ENCODE measurements at regions not wholly inside any gene's neighbourhood (a gene's known extent, or its start where the extent isn't known, plus 50 kb on each side); places are given as distances from the start of the nearest gene placed in this dataset.

DNA sequence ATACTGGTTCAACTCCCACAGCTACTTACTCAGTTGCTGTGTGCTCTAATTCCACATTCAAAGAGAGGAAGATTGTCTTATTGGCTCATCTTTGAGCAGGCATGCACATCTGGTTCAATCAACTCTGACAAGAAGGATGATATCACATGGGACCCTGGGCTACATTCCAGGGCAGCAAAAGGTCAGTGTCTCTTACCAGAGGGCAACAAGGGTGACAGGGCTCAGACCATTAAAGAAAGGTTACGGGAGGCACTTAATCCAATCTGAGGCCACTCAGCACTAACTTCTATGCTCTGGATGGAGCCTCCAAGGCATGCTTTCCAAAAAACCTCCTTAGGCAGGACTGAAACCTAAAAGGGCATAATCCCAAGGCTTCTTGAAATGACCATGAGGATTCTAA lies 549.4 kb upstream of the API5 start:
- H3K9me3 ChIP-seq (replicated peaks; ENCODE audit: insufficient read depth, low read length): no peaks in the 10 kb centered on the region
- no peaks in the 10 kb centered on the region for H3K27me3 ChIP-seq (replicated peaks; ENCODE audit: insufficient read depth, low read length)
- H3K9me2 ChIP-seq (replicated peaks; ENCODE audit: insufficient read depth, low read length): no peaks in the 10 kb centered on the region
- DNase-seq: no peak
- H3K4me3 ChIP-seq (ENCODE audit: low read length): no peak overlapping the region
- H3K27ac ChIP-seq (ENCODE audit: low read length): no peak overlapping the region
- TF ChIP-seq CTCF (IDR thresholded peaks at IDR 0.05; ENCODE audit: low read length): no peak
- no peak for TF ChIP-seq EZH2phosphoT487 (IDR thresholded peaks at IDR 0.05; ENCODE audit: low read length)
- no peak for TF ChIP-seq EZH2 (optimal IDR thresholded peaks at IDR 0.05; ENCODE audit: low read depth, low read length)
- H3K4me2 ChIP-seq (ENCODE audit: low read depth, low read length): no peak overlapping the region
- H3K9ac ChIP-seq (ENCODE audit: low read length): no peak overlapping the region
- H3K4me1 ChIP-seq (ENCODE audit: low read length): no peaks in the 10 kb centered on the region
- no peaks in the 10 kb centered on the region for H4K20me1 ChIP-seq (ENCODE audit: insufficient read depth, low read length)
- H3F3A ChIP-seq (ENCODE audit: insufficient read depth, low read length): no peaks in the 10 kb centered on the region
- no peaks in the 10 kb centered on the region for H3K79me2 ChIP-seq (ENCODE audit: low read length)
- H2AFZ ChIP-seq (ENCODE audit: low read length): no peak overlapping the region
- no peaks in the 10 kb centered on the region for H3K36me3 ChIP-seq (replicated peaks; ENCODE audit: insufficient read depth, low read length)

GRCh38 chr11:42764936-42765335 lies 546.9 kb upstream of the API5 start:
- Histone ChIP-seq H3K36me3 (replicated peaks; ENCODE audit: insufficient read depth, low read length) (no peaks in the 10 kb centered on the region), H3K4me3 (ENCODE audit: low read length) (no peak overlapping the region), H3K4me1 (ENCODE audit: low read length) (no peaks in the 10 kb centered on the region), H4K20me1 (ENCODE audit: insufficient read depth, low read length) (no peaks in the 10 kb centered on the region), H3K9me3 (replicated peaks; ENCODE audit: insufficient read depth, low read length) (no peaks in the 10 kb centered on the region), H3K27ac (ENCODE audit: low read length) (no peak overlapping the region), H2AFZ (ENCODE audit: low read length) (no peak overlapping the region), H3F3A (ENCODE audit: insufficient read depth, low read length) (no peaks in the 10 kb centered on the region), H3K9me2 (replicated peaks; ENCODE audit: insufficient read depth, low read length) (no peaks in the 10 kb centered on the region), H3K4me2 (ENCODE audit: low read depth, low read length) (no peak overlapping the region), H3K27me3 (replicated peaks; ENCODE audit: insufficient read depth, low read length) (no peaks in the 10 kb centered on the region), H3K9ac (ENCODE audit: low read length) (no peak overlapping the region), H3K79me2 (ENCODE audit: low read length) (no peaks in the 10 kb centered on the region)
- no peak for TF ChIP-seq CTCF (IDR thresholded peaks at IDR 0.05; ENCODE audit: low read length)
- no peak for TF ChIP-seq EZH2 (optimal IDR thresholded peaks at IDR 0.05; ENCODE audit: low read depth, low read length)
- no peak for TF ChIP-seq EZH2phosphoT487 (IDR thresholded peaks at IDR 0.05; ENCODE audit: low read length)
- DNase-seq: no peak

GRCh38 chr11:42768576-42768975 lies 543.2 kb upstream of the API5 start:
- no peak for DNase-seq
- Histone ChIP-seq H3K9me2 (replicated peaks; ENCODE audit: insufficient read depth, low read length) (no peaks in the 10 kb centered on the region), H3K4me1 (ENCODE audit: low read length) (peaks cover 5% of the 10 kb centered on the region; the same call in 1 of the 2 replicates), H2AFZ (ENCODE audit: low read length) (no peak overlapping the region), H3K27ac (ENCODE audit: low read length) (no peak overlapping the region), H3K79me2 (ENCODE audit: low read length) (no peaks in the 10 kb centered on the region), H3K36me3 (replicated peaks; ENCODE audit: insufficient read depth, low read length) (no peaks in the 10 kb centered on the region), H3K27me3 (replicated peaks; ENCODE audit: insufficient read depth, low read length) (no peaks in the 10 kb centered on the region), H3K4me2 (ENCODE audit: low read depth, low read length) (no peak overlapping the region), H4K20me1 (ENCODE audit: insufficient read depth, low read length) (no peaks in the 10 kb centered on the region), H3K9me3 (replicated peaks; ENCODE audit: insufficient read depth, low read length) (no peaks in the 10 kb centered on the region), H3K4me3 (ENCODE audit: low read length) (no peak overlapping the region), H3K9ac (ENCODE audit: low read length) (no peak overlapping the region), H3F3A (ENCODE audit: insufficient read depth, low read length) (no peaks in the 10 kb centered on the region)
- TF ChIP-seq EZH2phosphoT487 (IDR thresholded peaks at IDR 0.05; ENCODE audit: low read length): no peak
- TF ChIP-seq EZH2 (optimal IDR thresholded peaks at IDR 0.05; ENCODE audit: low read depth, low read length): no peak
- TF ChIP-seq CTCF (IDR thresholded peaks at IDR 0.05; ENCODE audit: low read length): no peak

Data from MM.1S (cell line).